GM13976 (cell line): ENCODE measurements at regions not wholly inside any gene's neighbourhood (a gene's known extent, or its start where the extent isn't known, plus 50 kb on each side); places are given as distances from the start of the nearest gene placed in this dataset.
"Not testable (repeated sequence)": the region's sequence is repeated elsewhere in the genome, so short reads cannot be mapped to it uniquely, and the experiment has no call there.

Experiments
- DNase-seq: peaks from one replicate; pipeline ENCODE4 v3.0.0; 2012; ENCODE audit warnings: low spot score
- in situ Hi-C: fragments of 300-500 bp; cut with MboI; formaldehyde crosslinking; loops from one replicate; pipeline ENCODE4 v1.12.0; 2022; ENCODE audit warnings: low sequenced_read_pairs, mixed read lengths, inconsistent platforms; ENCODE audit not compliant: unreplicated experiment
- TF ChIP-seq, protein P1 (sequence below): IDR thresholded peaks from 2 replicates; pipeline ENCODE4 v1.5.1; 2012; ENCODE audit warnings: borderline replicate concordance, mild to moderate bottlenecking; ENCODE audit not compliant: insufficient read depth; ENCODE audit errors: extremely low read depth, missing control alignments, control extremely low read depth

DNA sequence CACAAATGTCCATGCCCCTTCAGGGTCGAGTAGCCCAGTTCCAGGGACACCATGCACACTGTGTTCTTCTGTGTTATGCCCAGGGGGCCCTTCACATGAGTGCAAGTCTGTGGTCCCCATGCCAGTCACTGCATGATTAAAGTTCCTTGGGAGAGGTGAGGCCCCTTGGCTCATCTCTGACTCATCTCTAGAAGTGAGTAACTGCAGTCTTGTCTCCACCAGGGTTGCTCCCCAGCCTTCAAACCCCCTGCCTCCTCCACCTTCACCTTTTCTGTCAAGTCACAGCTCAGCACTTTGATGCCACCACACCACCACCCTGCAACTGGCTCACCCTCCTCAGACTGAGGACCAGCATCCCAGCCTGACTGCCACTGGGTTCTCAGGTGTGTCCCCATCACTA is 161.7 kb downstream of the UNC5CL start:
- in situ Hi-C loops, result no loop called here

GRCh38 chr6:40876336-40876735 is 162.7 kb downstream of the UNC5CL start:
- DNase-seq, result no peak
- in situ Hi-C loops, result no loop called here
- TF ChIP-seq, protein P1, sequence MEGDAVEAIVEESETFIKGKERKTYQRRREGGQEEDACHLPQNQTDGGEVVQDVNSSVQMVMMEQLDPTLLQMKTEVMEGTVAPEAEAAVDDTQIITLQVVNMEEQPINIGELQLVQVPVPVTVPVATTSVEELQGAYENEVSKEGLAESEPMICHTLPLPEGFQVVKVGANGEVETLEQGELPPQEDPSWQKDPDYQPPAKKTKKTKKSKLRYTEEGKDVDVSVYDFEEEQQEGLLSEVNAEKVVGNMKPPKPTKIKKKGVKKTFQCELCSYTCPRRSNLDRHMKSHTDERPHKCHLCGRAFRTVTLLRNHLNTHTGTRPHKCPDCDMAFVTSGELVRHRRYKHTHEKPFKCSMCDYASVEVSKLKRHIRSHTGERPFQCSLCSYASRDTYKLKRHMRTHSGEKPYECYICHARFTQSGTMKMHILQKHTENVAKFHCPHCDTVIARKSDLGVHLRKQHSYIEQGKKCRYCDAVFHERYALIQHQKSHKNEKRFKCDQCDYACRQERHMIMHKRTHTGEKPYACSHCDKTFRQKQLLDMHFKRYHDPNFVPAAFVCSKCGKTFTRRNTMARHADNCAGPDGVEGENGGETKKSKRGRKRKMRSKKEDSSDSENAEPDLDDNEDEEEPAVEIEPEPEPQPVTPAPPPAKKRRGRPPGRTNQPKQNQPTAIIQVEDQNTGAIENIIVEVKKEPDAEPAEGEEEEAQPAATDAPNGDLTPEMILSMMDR, result no peak

More for the DNA sequence above, 161.7 kb downstream of the UNC5CL start:
- TF ChIP-seq, protein P1, result no peak
- no peak for DNase-seq

GRCh38 chr6:40874495-40874894 is 164.5 kb downstream of the UNC5CL start:
- TF ChIP-seq, protein P1, result no peak
- in situ Hi-C loops, result no loop called here
- no peak for DNase-seq

- no peak for DNase-seq
- in situ Hi-C loops, result no loop called here
- TF ChIP-seq, protein P1, result no peak
These were observed 167.6 kb downstream of the UNC5CL start for GRCh38 chr6:40871424-40871823.

DNA sequence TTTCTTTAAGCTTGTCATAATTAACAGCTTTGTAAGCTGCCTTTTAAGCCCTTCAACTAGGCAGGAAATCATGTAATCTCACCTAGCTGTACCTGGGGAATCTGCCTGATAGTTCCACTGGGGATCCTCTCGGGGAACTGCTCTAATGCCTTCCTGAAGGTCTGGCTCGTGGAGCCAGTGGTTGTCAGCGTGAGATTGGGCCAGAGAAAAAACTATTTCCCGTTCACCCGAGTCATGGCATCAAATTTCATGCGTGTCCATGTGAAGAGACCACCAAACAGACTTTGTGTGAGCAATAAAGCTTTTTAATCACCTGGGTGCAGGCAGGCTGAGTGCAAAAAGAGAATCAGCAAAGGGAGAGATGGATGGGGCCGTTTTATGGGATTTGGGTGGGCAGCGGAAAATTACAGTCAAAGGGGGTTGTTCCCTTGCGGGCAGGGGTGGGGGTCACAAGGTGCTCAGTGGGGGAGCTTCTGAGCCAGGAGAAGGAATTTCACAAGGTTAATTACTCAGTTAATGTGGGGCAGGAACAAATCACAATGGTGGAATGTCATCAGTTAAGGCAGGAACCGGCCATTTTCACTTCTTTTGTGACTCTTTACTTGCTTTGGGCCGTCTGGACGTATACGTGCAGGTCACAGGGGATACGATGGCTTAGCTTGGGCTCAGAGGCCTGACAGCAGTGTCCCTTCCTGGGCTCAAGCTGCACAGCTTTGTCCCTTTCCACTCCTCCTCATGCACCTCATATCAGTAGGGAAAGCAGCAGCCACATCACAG is 170.7 kb downstream of the UNC5CL start:
- DNase-seq, in situ Hi-C loops: not testable (repeated sequence)

DNA sequence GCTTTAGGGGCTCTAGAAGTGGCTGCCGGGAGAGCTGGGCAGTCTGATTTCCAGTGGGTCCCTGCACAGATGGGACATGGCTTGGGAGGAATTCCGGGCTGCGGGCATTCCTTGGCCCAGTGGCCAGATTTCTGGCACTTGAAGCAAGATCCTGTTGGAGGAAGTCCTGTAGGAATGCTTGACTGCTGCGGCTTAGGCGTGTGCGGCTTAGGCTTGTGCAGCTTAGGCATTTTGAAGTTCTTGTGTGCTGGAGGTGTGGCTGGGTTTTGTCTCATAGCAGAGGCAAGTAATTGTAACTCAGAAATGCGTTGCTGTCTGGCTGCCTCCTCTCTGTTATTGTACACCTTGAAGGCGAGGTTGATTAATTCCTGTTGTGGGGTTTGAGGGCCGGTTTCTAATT is 171.5 kb downstream of the UNC5CL start:
- in situ Hi-C loops, DNase-seq: not testable (repeated sequence)

- in situ Hi-C loops, DNase-seq: not testable (repeated sequence)
These were observed 173.8 kb downstream of the UNC5CL start for GRCh38 chr6:40865259-40865658.

DNA sequence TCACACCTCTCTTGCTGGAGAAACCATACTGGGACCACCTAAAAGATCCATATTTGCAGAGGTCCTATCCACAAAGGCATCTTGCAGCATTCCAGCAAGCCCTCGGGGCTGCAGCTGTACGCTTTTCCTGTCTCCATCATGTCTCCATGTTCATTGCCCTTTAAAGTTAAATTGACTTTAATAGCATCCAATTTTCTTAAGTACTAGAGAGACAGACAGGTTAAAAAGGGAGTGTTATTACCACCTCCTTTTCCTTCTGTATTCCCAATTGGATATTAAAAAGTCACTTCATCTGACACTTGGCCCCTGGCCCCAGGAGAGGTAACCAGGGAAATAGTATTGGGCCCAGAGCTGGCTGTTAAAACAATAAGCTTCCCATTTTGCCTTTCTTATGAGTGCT is 178.6 kb downstream of the UNC5CL start:
- TF ChIP-seq, protein P1, result no peak
- DNase-seq, result no peak
- in situ Hi-C loops, result no loop called here
